ENCODE measurements at regions not wholly inside any gene's neighbourhood (a gene's known extent, or its start where the extent isn't known, plus 50 kb on each side); places are given as distances from the start of the nearest gene placed in this dataset.

DNA sequence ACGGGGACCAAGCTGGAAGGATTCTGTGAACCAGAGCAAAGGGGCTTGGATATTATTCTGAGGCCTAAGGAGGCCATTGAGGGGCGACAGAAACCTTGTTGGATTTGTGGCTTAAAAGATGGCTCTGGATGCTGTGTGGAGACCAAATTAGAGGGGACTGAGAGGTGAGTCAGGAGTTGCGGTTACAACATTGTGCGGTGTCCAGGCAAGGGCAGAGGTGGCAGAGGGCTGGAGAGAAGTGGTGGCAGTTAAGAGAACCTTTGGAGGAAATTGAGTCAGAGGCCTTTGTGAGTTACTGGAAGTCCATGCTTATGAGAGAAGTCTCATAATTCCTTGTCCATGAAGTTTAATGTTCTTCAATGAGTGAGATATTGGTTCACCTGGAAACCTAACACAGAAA is 143.2 kb downstream of the FAM43A start:
- H2BK120ac ChIP-seq (ENCODE audit: insufficient read depth, low read length, poor library complexity), result no peak overlapping the region
- H3K27ac ChIP-seq (ENCODE audit: low read depth, low read length), result no peak overlapping the region
- no peaks in the 10 kb centered on the region for H3K36me3 ChIP-seq (ENCODE audit: control insufficient read depth in 1 of 2, insufficient read depth in 2 of 2, low read length in 2 of 2)
- H2AK5ac ChIP-seq (ENCODE audit: low read length), result no peak overlapping the region
- no peak for DNase-seq
- H4K12ac ChIP-seq (ENCODE audit: low read depth, low read length), result no peak overlapping the region
- H3K23ac ChIP-seq (ENCODE audit: low read length), result no peak overlapping the region
- no peak overlapping the region for H3K9ac ChIP-seq (ENCODE audit: low read length)
- no peaks in the 10 kb centered on the region for H3K27me3 ChIP-seq (ENCODE audit: insufficient read depth, low read length)
- no peak overlapping the region for H2BK12ac ChIP-seq (ENCODE audit: low read length)
- no peaks in the 10 kb centered on the region for H3K79me1 ChIP-seq (ENCODE audit: low read length)
- no peaks in the 10 kb centered on the region for H3K79me2 ChIP-seq (ENCODE audit: control insufficient read depth, insufficient read depth, low read length, poor library complexity)
- H2AFZ ChIP-seq (ENCODE audit: insufficient read depth, low read length, poor library complexity), result no peak overlapping the region
- H3K18ac ChIP-seq (ENCODE audit: low read length), result no peak overlapping the region
- no peaks in the 10 kb centered on the region for H3K4me1 ChIP-seq (ENCODE audit: control insufficient read depth in 1 of 2, insufficient read depth in 2 of 2, low read length in 2 of 2)
- peaks cover 5% of the 10 kb centered on the region for H3K9me3 ChIP-seq (ENCODE audit: insufficient read depth, low read depth, low read length)
- H3K4ac ChIP-seq (ENCODE audit: low read depth, low read length), result no peak overlapping the region
- H4K8ac ChIP-seq (ENCODE audit: low read depth, low read length), result no peak overlapping the region
- no CpG with 5 or more reads among the region's 4 CpGs for WGBS (ENCODE audit: extremely low coverage, insufficient coverage, insufficient read length)
- H3K14ac ChIP-seq (ENCODE audit: low read length), result no peak overlapping the region
- no peak overlapping the region for H3K4me2 ChIP-seq (ENCODE audit: low read length)
- no peak overlapping the region for H4K91ac ChIP-seq (ENCODE audit: low read depth, low read length)
- no peak overlapping the region for H3K4me3 ChIP-seq (ENCODE audit: low read depth, low read length)
- H2BK5ac ChIP-seq (ENCODE audit: low read depth, low read length, poor library complexity), result no peak overlapping the region

- H4K91ac ChIP-seq (ENCODE audit: low read depth, low read length), result no peak overlapping the region
- no peaks in the 10 kb centered on the region for H3K27me3 ChIP-seq (ENCODE audit: insufficient read depth, low read length)
- H3K9ac ChIP-seq (ENCODE audit: low read length), result no peak overlapping the region
- no peak overlapping the region for H2BK120ac ChIP-seq (ENCODE audit: insufficient read depth, low read length, poor library complexity)
- H2AK5ac ChIP-seq (ENCODE audit: low read length), result no peak overlapping the region
- H3K79me2 ChIP-seq (ENCODE audit: control insufficient read depth, insufficient read depth, low read length, poor library complexity), result no peaks in the 10 kb centered on the region
- peak in 1 of 2 donors; percentile 72 for DNase-seq
- no peak overlapping the region for H3K4me2 ChIP-seq (ENCODE audit: low read length)
- H3K79me1 ChIP-seq (ENCODE audit: low read length), result no peaks in the 10 kb centered on the region
- H3K4me1 ChIP-seq (ENCODE audit: control insufficient read depth in 1 of 2, insufficient read depth in 2 of 2, low read length in 2 of 2), result no peaks in the 10 kb centered on the region
- H2AFZ ChIP-seq (ENCODE audit: insufficient read depth, low read length, poor library complexity), result no peak overlapping the region
- H3K23ac ChIP-seq (ENCODE audit: low read length), result no peak overlapping the region
- no peak overlapping the region for H4K8ac ChIP-seq (ENCODE audit: low read depth, low read length)
- no peak overlapping the region for H3K18ac ChIP-seq (ENCODE audit: low read length)
- H3K9me3 ChIP-seq (ENCODE audit: insufficient read depth, low read depth, low read length), result peaks cover 4% of the 10 kb centered on the region
- H3K4me3 ChIP-seq (ENCODE audit: low read depth, low read length), result no peak overlapping the region
- no peak overlapping the region for H2BK12ac ChIP-seq (ENCODE audit: low read length)
- H3K36me3 ChIP-seq (ENCODE audit: control insufficient read depth in 1 of 2, insufficient read depth in 2 of 2, low read length in 2 of 2), result no peaks in the 10 kb centered on the region
- no peak overlapping the region for H4K12ac ChIP-seq (ENCODE audit: low read depth, low read length)
- H3K14ac ChIP-seq (ENCODE audit: low read length), result no peak overlapping the region
- no peak overlapping the region for H3K4ac ChIP-seq (ENCODE audit: low read depth, low read length)
- H3K27ac ChIP-seq (ENCODE audit: low read depth, low read length), result no peak overlapping the region
- no CpG with 5 or more reads among the region's 6 CpGs for whole genome bisulfite sequencing (ENCODE audit: extremely low coverage, insufficient coverage, insufficient read length)
- H2BK5ac ChIP-seq (ENCODE audit: low read depth, low read length, poor library complexity), result no peak overlapping the region
Observed at GRCh38 chr3:194830401-194830800, 144.7 kb downstream of the FAM43A start.

- Histone ChIP-seq H3K27ac (ENCODE audit: low read depth, low read length) (no peak overlapping the region), H3K27me3 (ENCODE audit: insufficient read depth, low read length) (no peaks in the 10 kb centered on the region), H4K8ac (ENCODE audit: low read depth, low read length) (no peak overlapping the region), H2AFZ (ENCODE audit: insufficient read depth, low read length, poor library complexity) (no peak overlapping the region), H3K14ac (ENCODE audit: low read length) (no peak overlapping the region), H3K9me3 (ENCODE audit: insufficient read depth, low read depth, low read length) (no peaks in the 10 kb centered on the region), H2AK5ac (ENCODE audit: low read length) (no peak overlapping the region), H2BK5ac (ENCODE audit: low read depth, low read length, poor library complexity) (no peak overlapping the region), H3K23ac (ENCODE audit: low read length) (no peak overlapping the region), H2BK12ac (ENCODE audit: low read length) (no peak overlapping the region), H4K91ac (ENCODE audit: low read depth, low read length) (no peak overlapping the region), H3K4me2 (ENCODE audit: low read length) (no peak overlapping the region), H3K18ac (ENCODE audit: low read length) (no peak overlapping the region), H3K4me3 (ENCODE audit: low read depth, low read length) (no peak overlapping the region), H3K4me1 (ENCODE audit: control insufficient read depth in 1 of 2, insufficient read depth in 2 of 2, low read length in 2 of 2) (no peaks in the 10 kb centered on the region), H3K79me1 (ENCODE audit: low read length) (no peaks in the 10 kb centered on the region), H3K9ac (ENCODE audit: low read length) (no peak overlapping the region), H2BK120ac (ENCODE audit: insufficient read depth, low read length, poor library complexity) (no peak overlapping the region), H4K12ac (ENCODE audit: low read depth, low read length) (no peak overlapping the region), H3K4ac (ENCODE audit: low read depth, low read length) (no peak overlapping the region), H3K36me3 (ENCODE audit: control insufficient read depth in 1 of 2, insufficient read depth in 2 of 2, low read length in 2 of 2) (no peaks in the 10 kb centered on the region), H3K79me2 (ENCODE audit: control insufficient read depth, insufficient read depth, low read length, poor library complexity) (no peaks in the 10 kb centered on the region)
- DNase-seq, result peak in 1 of 2 donors; percentile 59
- WGBS (ENCODE audit: extremely low coverage, insufficient coverage, insufficient read length), result no CpG with 5 or more reads among the region's 1 CpG
Observed at GRCh38 chr3:194830978-194831377, 145.3 kb downstream of the FAM43A start.

DNA sequence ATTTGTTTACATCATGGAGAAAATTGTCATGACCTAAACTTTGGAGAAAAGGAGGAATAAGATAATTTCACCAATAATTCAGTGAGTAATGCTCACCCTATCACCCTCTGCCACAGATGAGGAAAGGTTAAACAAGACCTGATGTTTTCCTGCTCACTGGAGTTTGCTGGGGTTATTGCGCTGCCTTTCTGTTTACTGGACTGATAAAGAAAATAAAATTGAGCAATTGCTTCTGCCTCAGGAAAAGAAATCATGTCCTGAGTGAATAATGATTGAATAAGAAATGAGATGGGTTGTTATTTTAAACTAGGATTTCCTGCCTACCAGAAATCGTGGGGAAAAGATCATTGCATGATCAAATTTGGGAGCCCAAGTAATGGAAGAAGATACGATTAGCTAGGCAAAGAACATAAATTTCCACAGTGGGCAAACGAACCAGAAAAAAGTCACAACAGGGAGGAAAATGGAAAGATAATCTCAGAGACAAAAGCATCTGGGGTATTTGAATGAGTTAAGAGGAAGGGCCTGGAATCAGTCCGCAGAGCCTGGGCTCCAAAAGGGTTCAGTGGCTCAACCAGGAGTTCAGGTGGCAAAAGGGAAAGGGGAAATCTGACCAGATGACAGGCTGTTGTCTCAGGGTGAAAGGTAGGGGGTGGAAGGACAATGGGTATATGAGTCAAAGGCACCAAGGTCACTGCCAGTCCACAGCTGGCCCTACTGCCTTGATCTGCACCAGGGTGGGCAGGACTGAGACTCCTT is 146.8 kb downstream of the FAM43A start:
- H3K4me2 ChIP-seq (ENCODE audit: low read length), result no peak overlapping the region
- H3K4ac ChIP-seq (ENCODE audit: low read depth, low read length), result no peak overlapping the region
- no peak overlapping the region for H3K4me3 ChIP-seq (ENCODE audit: low read depth, low read length)
- no peak overlapping the region for H2BK12ac ChIP-seq (ENCODE audit: low read length)
- H4K91ac ChIP-seq (ENCODE audit: low read depth, low read length), result no peak overlapping the region
- no peaks in the 10 kb centered on the region for H3K27me3 ChIP-seq (ENCODE audit: insufficient read depth, low read length)
- H3K4me1 ChIP-seq (ENCODE audit: control insufficient read depth in 1 of 2, insufficient read depth in 2 of 2, low read length in 2 of 2), result no peaks in the 10 kb centered on the region
- no peak overlapping the region for H3K14ac ChIP-seq (ENCODE audit: low read length)
- no peak overlapping the region for H3K9ac ChIP-seq (ENCODE audit: low read length)
- no peaks in the 10 kb centered on the region for H3K79me2 ChIP-seq (ENCODE audit: control insufficient read depth, insufficient read depth, low read length, poor library complexity)
- H3K18ac ChIP-seq (ENCODE audit: low read length), result no peak overlapping the region
- no CpG with 5 or more reads among the region's 5 CpGs for WGBS (ENCODE audit: extremely low coverage, insufficient coverage, insufficient read length)
- H2AFZ ChIP-seq (ENCODE audit: insufficient read depth, low read length, poor library complexity), result no peak overlapping the region
- no peak overlapping the region for H4K12ac ChIP-seq (ENCODE audit: low read depth, low read length)
- no peak overlapping the region for H2BK5ac ChIP-seq (ENCODE audit: low read depth, low read length, poor library complexity)
- no peak overlapping the region for H2BK120ac ChIP-seq (ENCODE audit: insufficient read depth, low read length, poor library complexity)
- H2AK5ac ChIP-seq (ENCODE audit: low read length), result no peak overlapping the region
- H3K79me1 ChIP-seq (ENCODE audit: low read length), result no peaks in the 10 kb centered on the region
- no peak overlapping the region for H3K23ac ChIP-seq (ENCODE audit: low read length)
- H3K27ac ChIP-seq (ENCODE audit: low read depth, low read length), result no peak overlapping the region
- no peak for DNase-seq
- no peaks in the 10 kb centered on the region for H3K36me3 ChIP-seq (ENCODE audit: control insufficient read depth in 1 of 2, insufficient read depth in 2 of 2, low read length in 2 of 2)
- no peak overlapping the region for H4K8ac ChIP-seq (ENCODE audit: low read depth, low read length)
- H3K9me3 ChIP-seq (ENCODE audit: insufficient read depth, low read depth, low read length), result no peaks in the 10 kb centered on the region
